HepG2 (cell line): ENCODE measurements at regions not wholly inside any gene's neighbourhood (a gene's known extent, or its start where the extent isn't known, plus 50 kb on each side); places are given as distances from the start of the nearest gene placed in this dataset.

Source experiments
- ATAC-seq: fragments of 200-7000 bp; cut with Tn5 transposase; 3 replicates; pipeline ENCODE4 v1.9.1; 2020; ENCODE audit warnings: mild to moderate bottlenecking, moderate library complexity
- BruUV-seq: library from RNA; stranded (reverse); fragments of 400-500 nt; replicated peaks from 2 replicates; lab custom pipeline; 2021; lab: Mats Ljungman, UMichigan
- CTCF ChIA-PET: fragments of 300-600 bp; formaldehyde crosslinking; extraction: SDS; loops from one replicate; lab custom pipeline; 2021; ENCODE audit warnings: low total read pairs, inconsistent platforms, low intra/inter-chr PET ratio; lab: Yijun Ruan, JAX
- POLR2A ChIA-PET: fragments of 350-600 bp; sonication (Branson Sonifier 250); formaldehyde crosslinking; loops from one replicate; lab custom pipeline; 2020; ENCODE audit warnings: antibody characterized with exemption, inconsistent platforms; lab: Yijun Ruan, JAX
- DNase-seq: peaks from one replicate; pipeline ENCODE4 v3.0.0-alpha.2; 2015; ENCODE audit warnings: low spot score
- FAIRE-seq: peaks from 3 replicates; lab custom pipeline; 2011; peaks lifted over from hg19 to GRCh38; lab: Jason Lieb, UNC
- H2AFZ ChIP-seq: one replicate; pipeline ENCODE4 v1.6.1; 2011; ENCODE audit warnings: low read length, inconsistent platforms
- H3K27ac ChIP-seq: fragments of 300-600 bp; 3 replicates; pipeline ENCODE4 v1.8.0; 2011; ENCODE audit warnings: mixed run types, mild to moderate bottlenecking, mixed read lengths, low read length, inconsistent platforms; ENCODE audit not compliant: insufficient read depth; ENCODE audit errors: extremely low read length
- H3K27me3 ChIP-seq, 2 experiments: fragments of 200-600 bp in 1 of 2; 2 replicates in 1 of 2; 3 replicates in 1 of 2; pipeline versions ENCODE4 v1.6.0 to v1.8.0; 2011; ENCODE audit warnings: low read length in 2 of 2, mild to moderate bottlenecking in 2 of 2, moderate library complexity in 2 of 2, inconsistent platforms in 1 of 2; ENCODE audit not compliant: insufficient read depth in 2 of 2, control insufficient read depth in 1 of 2
- H3K36me3 ChIP-seq, 2 experiments: fragments of 200-600 bp in 1 of 2; replicated peaks in 1 of 2; 2 replicates in 1 of 2; 3 replicates in 1 of 2; pipeline versions ENCODE4 v1.5.1 to v1.8.0; 2011; ENCODE audit warnings: low read length in 2 of 2, inconsistent platforms in 1 of 2; ENCODE audit not compliant: insufficient read depth in 2 of 2, control insufficient read depth in 1 of 2
- H3K4me1 ChIP-seq: 2 replicates; pipeline ENCODE4 v1.5.1; 2012; ENCODE audit warnings: low read length, inconsistent platforms; ENCODE audit not compliant: insufficient read depth
- H3K4me2 ChIP-seq: 2 replicates; pipeline ENCODE4 v1.6.0; 2011; ENCODE audit warnings: low read depth, low read length, inconsistent platforms
- H3K4me3 ChIP-seq, 3 experiments: fragments of 200-600 bp in 1 of 3; sonication (generic), shearing (Covaris generic) in 1 of 3; replicated peaks in 1 of 3; 2 replicates each; pipeline ENCODE4 v1.5.1; 2011 to 2016; ENCODE audit warnings: low read length in 3 of 3, inconsistent platforms in 2 of 3, low read depth in 2 of 3, mild to moderate bottlenecking in 2 of 3, control low read depth in 1 of 3, mixed read lengths in 1 of 3; ENCODE audit not compliant: insufficient read depth in 1 of 3
- H3K79me2 ChIP-seq: one replicate; pipeline ENCODE4 v1.6.1; 2011; ENCODE audit warnings: low read length, inconsistent platforms; ENCODE audit not compliant: insufficient read depth
- H3K9ac ChIP-seq: 2 replicates; pipeline ENCODE4 v1.6.0; 2011; ENCODE audit warnings: mild to moderate bottlenecking, low read depth, low read length, inconsistent platforms; ENCODE audit not compliant: insufficient read depth
- H3K9me3 ChIP-seq: 2 replicates; pipeline ENCODE4 v1.5.1; 2012; ENCODE audit warnings: mild to moderate bottlenecking, low read length
- H4K20me1 ChIP-seq: 2 replicates; pipeline ENCODE4 v1.6.0; 2011; ENCODE audit warnings: inconsistent platforms, mild to moderate bottlenecking, low read length, moderate library complexity; ENCODE audit not compliant: insufficient read depth
- CHCHD3 ChIP-seq: sonication (generic); formaldehyde crosslinking; IDR thresholded peaks from 2 replicates; pipeline ENCODE4 v1.8.0; 2022; ENCODE audit warnings: mild to moderate bottlenecking, missing genetic modification reagents, moderate library complexity
- HNRNPK ChIP-seq: fragments of 200-400 bp; formaldehyde crosslinking; IDR thresholded peaks from 2 replicates; pipeline ENCODE4 v1.6.1; 2018; ENCODE audit warnings: low read length, low read depth, moderate library complexity, mild to moderate bottlenecking; ENCODE audit not compliant: poor library complexity, severe bottlenecking
- HOXA7 ChIP-seq: sonication (generic); formaldehyde crosslinking; IDR thresholded peaks from 2 replicates; pipeline ENCODE4 v1.8.1; 2022; ENCODE audit warnings: mild to moderate bottlenecking, missing genetic modification reagents, moderate library complexity
- MED8 ChIP-seq: sonication (generic); formaldehyde crosslinking; IDR thresholded peaks from 2 replicates; pipeline ENCODE4 v1.8.1; 2023; ENCODE audit warnings: mild to moderate bottlenecking, missing genetic modification reagents; ENCODE audit not compliant: insufficient replicate concordance
- MIXL1 ChIP-seq: IDR thresholded peaks from 2 replicates; pipeline ENCODE4 v1.6.1; 2016
- NCOA1 ChIP-seq: sonication (generic); formaldehyde crosslinking; IDR thresholded peaks from 2 replicates; pipeline ENCODE4 v1.9.0; 2021; ENCODE audit warnings: missing genetic modification reagents
- PAF1 ChIP-seq: IDR thresholded peaks from 2 replicates; pipeline ENCODE4 v1.6.1; 2016; ENCODE audit warnings: missing genetic modification reagents, missing compliant biosample characterization
- SMAD3 ChIP-seq: sonication (generic); formaldehyde crosslinking; IDR thresholded peaks from 2 replicates; pipeline ENCODE4 v1.4.0; 2020; ENCODE audit warnings: missing genetic modification reagents
- SMARCC2 ChIP-seq: fragments of 450-650 bp; IDR thresholded peaks from 2 replicates; pipeline ENCODE4 v1.6.1; 2017; ENCODE audit warnings: antibody characterized with exemption, mild to moderate bottlenecking
- SOX5 ChIP-seq: IDR thresholded peaks from 2 replicates; pipeline ENCODE4 v1.6.1; 2016; ENCODE audit warnings: borderline replicate concordance
- ZFP82 ChIP-seq: sonication (generic); formaldehyde crosslinking; IDR thresholded peaks from 2 replicates; pipeline ENCODE4 v1.5.1; 2020; ENCODE audit warnings: mild to moderate bottlenecking, missing genetic modification reagents, borderline replicate concordance
- ZFX ChIP-seq: sonication (generic); formaldehyde crosslinking; IDR thresholded peaks from 2 replicates; pipeline ENCODE4 v1.4.0; 2020; ENCODE audit warnings: mild to moderate bottlenecking, low read depth, missing genetic modification reagents, moderate library complexity
- ZNF232 ChIP-seq: sonication (generic); formaldehyde crosslinking; IDR thresholded peaks from 2 replicates; pipeline ENCODE4 v1.4.0; 2020; ENCODE audit warnings: missing genetic modification reagents, borderline replicate concordance
- ZNF354B ChIP-seq: sonication (generic); formaldehyde crosslinking; IDR thresholded peaks from 2 replicates; pipeline ENCODE4 v1.8.0; 2022; ENCODE audit warnings: mild to moderate bottlenecking, missing genetic modification reagents
- ZNF850 ChIP-seq: sonication (generic); formaldehyde crosslinking; conservative IDR thresholded peaks from 2 replicates; pipeline ENCODE4 v1.9.0; 2021; ENCODE audit warnings: mild to moderate bottlenecking, missing genetic modification reagents
- WGBS: methylation state at CpG from one replicate; pipeline ENCODE4 v1.1.6; 2017; ENCODE audit warnings: low lambda C conversion rate; 5-methylcytosine and 5-hydroxymethylcytosine counted together
- in situ Hi-C: cut with HindIII; loops from 2 replicates; pipeline ENCODE4 v1.10.0; 2017; ENCODE audit warnings: low pct_unique_long_range_greater_than_20kb; ENCODE audit not compliant: extremely low pct_ligation_motif_present
- intact Hi-C: fragments of 100-400 bp; cut with micrococcal nuclease; formaldehyde crosslinking; loops from one replicate; pipeline ENCODE4 v1.10.0; 2022; ENCODE audit not compliant: unreplicated experiment
- TF ChIP-seq, protein P1 (sequence below): sonication (generic); formaldehyde crosslinking; IDR thresholded peaks from 2 replicates; pipeline ENCODE4 v1.5.0; 2020; ENCODE audit warnings: missing genetic modification reagents, mild to moderate bottlenecking, borderline replicate concordance

GRCh38 chr12:94074980-94075629, 73.3 kb upstream of the PLXNC1 start (continued):
- TF ChIP-seq CHCHD3 (CRISPR knock-in tag) (no peak), SOX5 (CRISPR knock-in tag) (no peak), ZFX (CRISPR knock-in tag) (no peak), SMAD3 (CRISPR knock-in tag) (no peak), MIXL1 (CRISPR knock-in tag) (no peak)

DNA sequence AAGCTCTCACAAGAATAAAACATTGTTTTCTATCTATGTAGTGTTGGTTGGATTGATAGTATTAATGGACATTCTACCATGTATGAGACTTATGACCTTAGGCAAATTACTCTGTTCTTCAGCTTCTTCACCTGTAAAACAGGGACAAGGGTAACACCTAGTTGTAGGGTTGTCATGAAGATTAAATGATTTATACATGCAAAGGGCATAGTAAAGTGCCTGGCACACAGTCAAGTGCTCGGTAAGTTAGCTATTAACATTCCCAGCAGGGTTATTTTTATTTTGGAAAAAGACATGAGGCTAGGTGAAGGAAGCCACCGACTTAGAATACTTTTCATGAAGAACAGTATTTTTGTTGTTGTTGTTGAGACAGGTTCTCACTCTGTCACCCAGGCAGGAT, 71.2 kb upstream of the PLXNC1 start:
- H3K36me3 ChIP-seq, result no peaks in the 10 kb centered on the region
- ChIA-PET POLR2A (no interaction called here), CTCF (no interaction called here)
- no peak overlapping the region for H2AFZ ChIP-seq
- WGBS, result 81% methylated on average over 2 of the region's 2 CpGs
- H3K4me3 ChIP-seq, result no peak overlapping the region
- no peaks in the 10 kb centered on the region for H3K27me3 ChIP-seq
- no peaks in the 10 kb centered on the region for H3K79me2 ChIP-seq
- no peak for DNase-seq
- TF ChIP-seq, protein P1, sequence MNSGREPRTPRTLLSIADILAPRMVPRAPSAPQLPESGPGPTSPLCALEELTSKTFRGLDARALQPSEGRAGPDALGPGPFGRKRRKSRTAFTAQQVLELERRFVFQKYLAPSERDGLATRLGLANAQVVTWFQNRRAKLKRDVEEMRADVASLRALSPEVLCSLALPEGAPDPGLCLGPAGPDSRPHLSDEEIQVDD, result no peak
- TF ChIP-seq NCOA1 (no peak), HOXA7 (no peak), PAF1 (CRISPR knock-in tag) (no peak), ZFP82 (CRISPR knock-in tag) (no peak), ZNF850 (CRISPR knock-in tag) (no peak), MED8 (CRISPR knock-in tag) (no peak), HNRNPK (no peak), ZNF232 (CRISPR knock-in tag) (no peak), SMARCC2 (no peak), ZNF354B (CRISPR knock-in tag) (no peak)
- intact Hi-C loops (loop anchor here (5.0 to 10.0 kb wide), 2 partner anchors 85 to 572 kb away; no protein-coding TSS in a partner anchor), in situ Hi-C loops (no loop called here)
- BruUV-seq, result no TSS peak
- no peak overlapping the region for H3K9ac ChIP-seq
- ATAC-seq, result no peak
- H3K27ac ChIP-seq, result no peak overlapping the region
- H3K9me3 ChIP-seq, result no peaks in the 10 kb centered on the region
- H3K4me1 ChIP-seq, result peaks cover 70% of the 10 kb centered on the region
- no peak overlapping the region for H3K4me2 ChIP-seq
- FAIRE-seq, result no peak
- H4K20me1 ChIP-seq, result no peaks in the 10 kb centered on the region
